ENCODE measurements at regions not wholly inside any gene's neighbourhood (a gene's known extent, or its start where the extent isn't known, plus 50 kb on each side); places are given as distances from the start of the nearest gene placed in this dataset.

DNA sequence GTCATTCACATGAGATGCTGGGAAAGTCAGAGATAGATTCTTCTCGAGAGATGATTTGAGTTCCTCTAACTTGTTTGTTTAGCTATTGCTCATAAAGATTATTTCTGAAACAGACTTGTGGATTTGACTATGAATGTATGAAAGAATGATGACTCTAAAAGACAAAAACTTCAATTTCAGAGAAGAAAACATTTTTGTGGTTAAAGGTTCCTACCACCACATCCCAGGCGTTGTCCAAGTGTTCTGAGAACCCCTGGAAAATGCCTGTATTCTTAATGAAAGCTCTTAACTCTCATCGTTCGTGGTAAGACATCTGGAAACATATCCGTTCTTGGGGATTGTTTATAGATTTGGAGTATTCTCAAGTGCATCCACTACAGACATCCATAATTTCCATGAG lies 228.7 kb downstream of the BARHL2 start:
- TF ChIP-seq JAZF1 (CRISPR knock-in tag; IDR thresholded peaks at IDR 0.05): no peak
- no peak for TF ChIP-seq TEAD4 (CRISPR knock-in tag; IDR thresholded peaks at IDR 0.05)
- TF ChIP-seq, protein P1, sequence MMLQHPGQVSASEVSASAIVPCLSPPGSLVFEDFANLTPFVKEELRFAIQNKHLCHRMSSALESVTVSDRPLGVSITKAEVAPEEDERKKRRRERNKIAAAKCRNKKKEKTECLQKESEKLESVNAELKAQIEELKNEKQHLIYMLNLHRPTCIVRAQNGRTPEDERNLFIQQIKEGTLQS (CRISPR knock-in tag; conservative IDR thresholded peaks at IDR 0.05): no peak
- ChIA-PET CTCF (interaction anchor here (1.6 kb wide), 1 partner anchor 13 kb away, joined by 4 read pairs; no protein-coding TSS in a partner anchor), POLR2A (no interaction called here)
- no peak overlapping the region for H3K27ac Mint-ChIP-seq
- ATAC-seq (no peak), DNase-seq (ENCODE audit: low spot score) (no peak)
- H3K4me1 Mint-ChIP-seq: peaks cover 9% of the 10 kb centered on the region
- H3K9me3 Mint-ChIP-seq: no peaks in the 10 kb centered on the region
- H3K27me3 Mint-ChIP-seq (ENCODE audit: low read depth): peaks cover 17% of the 10 kb centered on the region; the same call in 1 of the 2 replicates
- no peak overlapping the region for H3K4me3 Mint-ChIP-seq
- H3K36me3 Mint-ChIP-seq: no peaks in the 10 kb centered on the region

DNA sequence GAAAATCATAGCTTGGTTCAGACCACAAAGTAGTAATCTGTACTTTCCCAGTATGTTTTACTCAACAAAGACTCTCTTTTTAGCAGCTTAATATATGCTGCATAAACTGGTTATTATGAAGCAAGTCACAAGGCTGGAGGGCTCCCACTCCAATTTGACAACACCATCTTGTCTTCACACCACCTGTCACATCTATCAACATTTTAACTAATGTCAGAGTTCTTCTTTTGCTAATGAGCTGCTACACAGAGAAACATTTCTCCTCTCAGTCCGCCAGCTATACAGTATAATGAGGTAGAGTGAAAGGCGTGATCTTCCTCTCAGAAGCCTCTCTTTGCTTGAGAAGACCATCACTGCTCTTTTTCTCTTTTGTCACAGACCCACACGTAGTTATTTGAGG lies 230.1 kb downstream of the BARHL2 start:
- no peak for DNase-seq (ENCODE audit: low spot score)
- no peak overlapping the region for H3K27ac Mint-ChIP-seq
- no peaks in the 10 kb centered on the region for H3K36me3 Mint-ChIP-seq
- ChIA-PET POLR2A (no interaction called here), CTCF (no interaction called here)
- no peak for ATAC-seq
- no peak overlapping the region for H3K4me3 Mint-ChIP-seq
- no peaks in the 10 kb centered on the region for H3K9me3 Mint-ChIP-seq
- peaks cover 15% of the 10 kb centered on the region; the same call in 1 of the 2 replicates for H3K27me3 Mint-ChIP-seq (ENCODE audit: low read depth)
- TF ChIP-seq ZNF232 (CRISPR knock-in tag; IDR thresholded peaks at IDR 0.05) (no peak), CREB1 (CRISPR knock-in tag; IDR thresholded peaks at IDR 0.05) (no peak), E2F1 (CRISPR knock-in tag; IDR thresholded peaks at IDR 0.05) (no peak), CDX4 (CRISPR knock-in tag; IDR thresholded peaks at IDR 0.05; ENCODE audit: borderline replicate concordance) (no peak), RORB (CRISPR knock-in tag; IDR thresholded peaks at IDR 0.05) (no peak)
- TF ChIP-seq, protein P2, sequence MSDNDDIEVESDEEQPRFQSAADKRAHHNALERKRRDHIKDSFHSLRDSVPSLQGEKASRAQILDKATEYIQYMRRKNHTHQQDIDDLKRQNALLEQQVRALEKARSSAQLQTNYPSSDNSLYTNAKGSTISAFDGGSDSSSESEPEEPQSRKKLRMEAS (CRISPR knock-in tag; IDR thresholded peaks at IDR 0.05): no peak
- TF ChIP-seq, protein P1 (CRISPR knock-in tag; conservative IDR thresholded peaks at IDR 0.05): no peak
- H3K4me1 Mint-ChIP-seq: peaks cover 8% of the 10 kb centered on the region

DNA sequence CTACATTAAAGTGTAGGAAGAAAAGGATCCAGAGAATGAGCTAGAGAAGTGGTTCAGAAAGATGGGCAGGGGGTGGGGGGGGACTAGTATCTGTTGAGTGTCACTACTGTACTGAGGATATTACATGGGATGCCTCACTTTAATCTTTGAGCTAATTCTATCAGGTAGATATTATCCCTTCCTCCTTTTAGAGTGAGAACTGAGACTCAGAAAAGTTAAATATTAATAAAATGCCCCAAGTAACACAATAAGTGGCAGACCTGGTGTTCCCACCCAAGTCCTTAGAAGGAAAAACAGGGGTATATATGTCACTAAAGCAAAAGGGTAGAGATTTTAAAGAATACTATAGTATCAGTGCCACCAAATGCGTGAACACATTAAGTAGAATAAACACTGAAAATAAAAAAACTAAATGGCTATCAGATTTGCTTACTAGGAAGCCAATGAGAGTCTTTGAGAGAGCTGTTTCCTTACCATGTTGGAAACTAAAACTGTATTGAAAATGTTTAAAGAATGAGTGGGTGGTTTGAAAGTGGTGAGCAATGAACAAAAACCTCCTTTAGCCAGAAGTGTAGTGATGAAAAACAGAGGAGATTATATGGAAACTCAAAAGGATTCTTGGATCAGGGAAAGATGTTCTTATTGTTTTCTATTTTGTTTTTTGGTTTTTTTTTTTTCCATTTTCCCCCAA lies 230.8 kb downstream of the BARHL2 start:
- Mint-ChIP-seq H3K4me1 (peaks cover 6% of the 10 kb centered on the region; the same call in 1 of the 2 replicates), H3K9me3 (no peaks in the 10 kb centered on the region), H3K36me3 (no peaks in the 10 kb centered on the region), H3K4me3 (no peak overlapping the region), H3K27me3 (ENCODE audit: low read depth) (peaks cover 7% of the 10 kb centered on the region; the same call in 1 of the 2 replicates), H3K27ac (no peak overlapping the region)
- ChIA-PET CTCF (no interaction called here), POLR2A (no interaction called here)
- ATAC-seq: no peak
- DNase-seq (ENCODE audit: low spot score): no peak
- no peak for TF ChIP-seq STAT6 (CRISPR knock-in tag; conservative IDR thresholded peaks at IDR 0.05; ENCODE audit: low read depth)
- no peak for TF ChIP-seq CREB1 (CRISPR knock-in tag; IDR thresholded peaks at IDR 0.05)
- TF ChIP-seq, protein P3, sequence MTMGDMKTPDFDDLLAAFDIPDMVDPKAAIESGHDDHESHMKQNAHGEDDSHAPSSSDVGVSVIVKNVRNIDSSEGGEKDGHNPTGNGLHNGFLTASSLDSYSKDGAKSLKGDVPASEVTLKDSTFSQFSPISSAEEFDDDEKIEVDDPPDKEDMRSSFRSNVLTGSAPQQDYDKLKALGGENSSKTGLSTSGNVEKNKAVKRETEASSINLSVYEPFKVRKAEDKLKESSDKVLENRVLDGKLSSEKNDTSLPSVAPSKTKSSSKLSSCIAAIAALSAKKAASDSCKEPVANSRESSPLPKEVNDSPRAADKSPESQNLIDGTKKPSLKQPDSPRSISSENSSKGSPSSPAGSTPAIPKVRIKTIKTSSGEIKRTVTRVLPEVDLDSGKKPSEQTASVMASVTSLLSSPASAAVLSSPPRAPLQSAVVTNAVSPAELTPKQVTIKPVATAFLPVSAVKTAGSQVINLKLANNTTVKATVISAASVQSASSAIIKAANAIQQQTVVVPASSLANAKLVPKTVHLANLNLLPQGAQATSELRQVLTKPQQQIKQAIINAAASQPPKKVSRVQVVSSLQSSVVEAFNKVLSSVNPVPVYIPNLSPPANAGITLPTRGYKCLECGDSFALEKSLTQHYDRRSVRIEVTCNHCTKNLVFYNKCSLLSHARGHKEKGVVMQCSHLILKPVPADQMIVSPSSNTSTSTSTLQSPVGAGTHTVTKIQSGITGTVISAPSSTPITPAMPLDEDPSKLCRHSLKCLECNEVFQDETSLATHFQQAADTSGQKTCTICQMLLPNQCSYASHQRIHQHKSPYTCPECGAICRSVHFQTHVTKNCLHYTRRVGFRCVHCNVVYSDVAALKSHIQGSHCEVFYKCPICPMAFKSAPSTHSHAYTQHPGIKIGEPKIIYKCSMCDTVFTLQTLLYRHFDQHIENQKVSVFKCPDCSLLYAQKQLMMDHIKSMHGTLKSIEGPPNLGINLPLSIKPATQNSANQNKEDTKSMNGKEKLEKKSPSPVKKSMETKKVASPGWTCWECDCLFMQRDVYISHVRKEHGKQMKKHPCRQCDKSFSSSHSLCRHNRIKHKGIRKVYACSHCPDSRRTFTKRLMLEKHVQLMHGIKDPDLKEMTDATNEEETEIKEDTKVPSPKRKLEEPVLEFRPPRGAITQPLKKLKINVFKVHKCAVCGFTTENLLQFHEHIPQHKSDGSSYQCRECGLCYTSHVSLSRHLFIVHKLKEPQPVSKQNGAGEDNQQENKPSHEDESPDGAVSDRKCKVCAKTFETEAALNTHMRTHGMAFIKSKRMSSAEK (CRISPR knock-in tag; IDR thresholded peaks at IDR 0.05; ENCODE audit: borderline replicate concordance): no peak
- no peak for TF ChIP-seq SOX15 (CRISPR knock-in tag; IDR thresholded peaks at IDR 0.05)
- TF ChIP-seq E2F1 (CRISPR knock-in tag; IDR thresholded peaks at IDR 0.05): no peak
- no peak for TF ChIP-seq ZBTB21 (CRISPR knock-in tag; IDR thresholded peaks at IDR 0.05; ENCODE audit: borderline replicate concordance)
- TF ChIP-seq TEAD4 (CRISPR knock-in tag; IDR thresholded peaks at IDR 0.05): no peak
- no peak for TF ChIP-seq ZNF423 (CRISPR knock-in tag; IDR thresholded peaks at IDR 0.05)
- no peak for TF ChIP-seq ZNF263 (CRISPR knock-in tag; IDR thresholded peaks at IDR 0.05; ENCODE audit: low read depth)
- no peak for TF ChIP-seq EMX1 (CRISPR knock-in tag; IDR thresholded peaks at IDR 0.05)
- no peak for TF ChIP-seq SMAD3 (CRISPR knock-in tag; IDR thresholded peaks at IDR 0.05; ENCODE audit: borderline replicate concordance)
- no peak for TF ChIP-seq FOXJ3 (CRISPR knock-in tag; IDR thresholded peaks at IDR 0.05; ENCODE audit: borderline replicate concordance)
- TF ChIP-seq GABPB1 (CRISPR knock-in tag; IDR thresholded peaks at IDR 0.05): no peak

Data from WTC11 (cell line).